Left lung (tissue), 4 donors: ENCODE measurements at regions not wholly inside any gene's neighbourhood (a gene's known extent, or its start where the extent isn't known, plus 50 kb on each side); places are given as distances from the start of the nearest gene placed in this dataset.

Experiments
- ATAC-seq: fragments of 200-7000 bp; cut with Tn5 transposase; one replicate; pipeline ENCODE4 v1.9.1; 2020; ENCODE audit warnings: moderate library complexity
- DNase-seq, 4 donors: peaks; one replicate each; pipeline ENCODE4 v3.0.0-alpha.2; 2013 to 2020
- H3K27ac ChIP-seq, 2 donors: fragments of 200-600 bp; sonication (generic) in 1 of 2; one replicate each; pipeline versions ENCODE4 v1.5.0 to v1.8.0; 2020 to 2021
- H3K27me3 ChIP-seq, 2 donors: fragments of 200-600 bp; sonication (generic) in 1 of 2; one replicate each; pipeline versions ENCODE4 v1.5.0 to v1.8.0; 2020 to 2021
- H3K36me3 ChIP-seq, 2 donors: fragments of 200-600 bp; sonication (generic) in 1 of 2; one replicate each; pipeline versions ENCODE4 v1.5.0 to v1.8.0; 2020 to 2021
- H3K4me1 ChIP-seq, 2 donors: fragments of 200-600 bp; one replicate each; pipeline ENCODE4 v1.8.0; 2021
- H3K4me3 ChIP-seq, 2 donors: fragments of 200-600 bp; sonication (generic) in 1 of 2; one replicate each; pipeline versions ENCODE4 v1.5.0 to v1.8.0; 2020 to 2021; ENCODE audit warnings: mild to moderate bottlenecking in 1 of 2
- H3K9me3 ChIP-seq, 2 donors: fragments of 200-600 bp; sonication (generic) in 1 of 2; one replicate each; pipeline versions ENCODE4 v1.5.0 to v1.8.0; 2020 to 2021
- CTCF ChIP-seq, 2 donors: fragments of 200-600 bp; sonication (generic) in 1 of 2; IDR thresholded peaks; one replicate each; pipeline versions ENCODE4 v1.5.0 to v1.8.0; 2021; ENCODE audit warnings: antibody characterized with exemption in 2 of 2
- intact Hi-C, 2 donors: fragments of 100-400 bp; cut with DNase I; formaldehyde crosslinking; loops; one replicate each; pipeline versions ENCODE4 v1.11.2 to v1.14.2; 2022
- donor health status: DM: no; HTN: yes; CAD: no.
- donor health status: DM: no; HTN: no; CAD: no.

DNA sequence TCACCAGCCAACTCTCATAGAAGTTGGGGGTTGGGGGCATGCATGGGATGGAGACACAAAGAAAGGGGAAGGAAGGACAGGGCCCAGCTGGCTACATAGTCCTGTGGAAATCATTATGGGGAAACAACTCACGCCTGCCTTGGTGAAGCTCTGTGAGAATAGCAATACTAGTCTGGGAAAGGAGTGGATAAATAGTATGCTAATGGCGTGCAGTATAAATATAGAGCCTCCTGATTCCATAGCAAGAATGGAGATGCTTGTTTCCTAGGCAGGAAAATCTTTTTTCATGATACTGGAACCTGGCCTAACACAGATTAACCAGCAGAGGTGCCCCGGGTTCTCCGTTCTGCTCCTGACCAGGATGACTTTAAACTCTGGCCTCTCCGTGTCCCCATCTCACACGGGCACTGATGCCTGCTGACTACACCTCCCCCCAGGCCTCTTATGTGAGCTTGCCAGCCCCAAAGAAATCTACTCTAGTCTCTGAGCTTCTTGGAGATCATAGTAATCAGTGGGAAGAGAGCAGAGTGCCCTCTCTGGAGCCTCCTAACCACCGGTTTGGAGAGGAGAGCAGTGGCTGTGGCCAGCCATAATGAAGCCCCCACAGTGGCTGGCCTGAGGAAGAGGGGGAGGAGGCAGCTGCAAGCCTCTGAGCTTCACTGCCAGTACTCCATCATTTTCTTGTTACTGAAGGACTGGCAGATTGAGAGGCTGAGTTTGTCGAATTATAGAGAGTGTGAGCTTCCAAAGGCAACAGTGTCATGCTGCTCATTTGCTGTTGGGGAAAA lies 355.0 kb upstream of the SEMA6D start:
- intact Hi-C loops: no loop called here

GRCh38 chr15:47363653-47364052 lies 353.7 kb upstream of the SEMA6D start:
- intact Hi-C loops: no loop called here
- Histone ChIP-seq H3K27ac (no peak overlapping the region), H3K36me3 (no peaks in the 10 kb centered on the region), H3K4me3 (no peak overlapping the region), H3K9me3 (no peaks in the 10 kb centered on the region), H3K27me3 (no peaks in the 10 kb centered on the region), H3K4me1 (no peaks in the 10 kb centered on the region)
- DNase-seq (no peak), ATAC-seq (no peak)
- TF ChIP-seq CTCF (IDR thresholded peaks at IDR 0.05): no peak

More for the DNA sequence above, 355.0 kb upstream of the SEMA6D start:
- H3K9me3 ChIP-seq: no peaks in the 10 kb centered on the region
- no peak overlapping the region for H3K27ac ChIP-seq
- no peak for TF ChIP-seq CTCF (IDR thresholded peaks at IDR 0.05)
- no peak for ATAC-seq
- DNase-seq: no peak
- no peaks in the 10 kb centered on the region for H3K36me3 ChIP-seq
- no peak overlapping the region for H3K4me3 ChIP-seq
- H3K27me3 ChIP-seq: no peaks in the 10 kb centered on the region
- H3K4me1 ChIP-seq: no peaks in the 10 kb centered on the region

GRCh38 chr15:47364230-47365141 lies 352.8 kb upstream of the SEMA6D start:
- Histone ChIP-seq H3K9me3 (no peaks in the 10 kb centered on the region), H3K36me3 (no peaks in the 10 kb centered on the region), H3K27me3 (no peaks in the 10 kb centered on the region), H3K4me1 (no peaks in the 10 kb centered on the region), H3K27ac (no peak overlapping the region), H3K4me3 (no peak overlapping the region)
- intact Hi-C loops: no loop called here
- ATAC-seq (no peak), DNase-seq (peak in 1 of 4 donors; percentile 12)
- TF ChIP-seq CTCF (IDR thresholded peaks at IDR 0.05): no peak

GRCh38 chr15:47366884-47367283 lies 350.4 kb upstream of the SEMA6D start:
- no peak overlapping the region for H3K27ac ChIP-seq
- H3K36me3 ChIP-seq: no peaks in the 10 kb centered on the region
- no peaks in the 10 kb centered on the region for H3K9me3 ChIP-seq
- ATAC-seq (no peak), DNase-seq (no peak)
- intact Hi-C loops: no loop called here
- H3K4me1 ChIP-seq: no peaks in the 10 kb centered on the region
- TF ChIP-seq CTCF (IDR thresholded peaks at IDR 0.05): no peak
- H3K4me3 ChIP-seq: no peak overlapping the region
- no peaks in the 10 kb centered on the region for H3K27me3 ChIP-seq

DNA sequence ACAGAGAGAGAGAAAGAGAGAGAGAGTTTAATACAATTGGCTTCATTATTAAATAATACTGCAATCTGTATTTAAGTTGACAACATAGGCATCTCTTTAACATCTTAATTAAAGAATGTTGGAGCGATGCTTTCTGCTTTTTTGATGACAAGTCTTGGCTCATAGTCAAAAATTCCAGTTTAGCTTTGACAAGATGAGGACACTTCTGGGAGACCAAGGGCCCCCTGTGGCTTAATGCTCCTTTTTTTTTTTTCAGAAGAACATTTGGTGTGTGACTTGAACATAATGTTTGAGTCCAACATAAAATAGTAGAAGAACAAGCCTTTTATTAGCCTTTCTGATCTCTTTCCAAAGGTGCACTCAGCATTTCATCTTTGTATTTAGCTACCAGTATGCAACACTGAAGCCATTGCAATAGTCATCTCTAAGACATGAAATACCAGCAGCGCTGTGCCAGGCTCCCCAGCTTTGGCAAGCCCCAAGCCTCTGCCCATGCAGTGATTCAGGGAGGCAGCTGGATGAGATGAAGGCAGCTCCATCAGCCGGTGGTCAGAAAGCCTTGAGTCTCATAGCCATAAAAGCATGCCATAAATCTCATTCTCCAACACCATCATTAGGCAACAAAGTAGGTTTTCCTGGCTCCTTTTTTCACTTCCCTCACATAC lies 349.4 kb upstream of the SEMA6D start:
- DNase-seq: no peak
- no peaks in the 10 kb centered on the region for H3K27me3 ChIP-seq
- no peaks in the 10 kb centered on the region for H3K4me1 ChIP-seq
- intact Hi-C loops: no loop called here
- no peak overlapping the region for H3K27ac ChIP-seq
- no peak for TF ChIP-seq CTCF (IDR thresholded peaks at IDR 0.05)
- H3K36me3 ChIP-seq: no peaks in the 10 kb centered on the region
- H3K4me3 ChIP-seq: no peak overlapping the region
- no peak for ATAC-seq
- no peaks in the 10 kb centered on the region for H3K9me3 ChIP-seq
